ENCODE measurements at regions not wholly inside any gene's neighbourhood (a gene's known extent, or its start where the extent isn't known, plus 50 kb on each side); places are given as distances from the start of the nearest gene placed in this dataset.
"Not testable (repeated sequence)": the region's sequence is repeated elsewhere in the genome, so short reads cannot be mapped to it uniquely, and the experiment has no call there.

DNA sequence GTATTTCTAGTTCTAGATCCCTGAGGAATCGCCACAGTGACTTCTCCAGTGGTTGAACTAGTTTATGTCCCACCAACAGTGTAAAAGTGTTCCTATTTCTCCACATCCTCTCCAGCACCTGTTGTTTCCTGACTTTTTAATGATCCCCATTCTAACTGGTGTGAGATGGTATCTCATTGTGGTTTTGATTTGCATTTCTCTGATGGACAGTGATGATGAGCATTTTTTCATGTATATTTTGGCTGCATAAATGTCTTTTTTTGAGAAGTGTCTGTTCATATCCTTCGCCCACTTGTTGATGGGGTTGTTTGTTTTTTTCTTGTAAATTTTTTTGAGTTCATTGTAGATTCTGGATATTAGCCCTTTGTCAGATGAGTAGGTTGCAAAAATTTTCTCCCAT lies 223.2 kb upstream of the MINDY3 start:
- DNase-seq (ENCODE audit: low spot score); in situ Hi-C loops (cut with HindIII; ENCODE audit: low sequenced_read_pairs): not testable (repeated sequence)

GRCh38 chr10:16105082-16105481 lies 244.8 kb upstream of the MINDY3 start:
- in situ Hi-C loops (cut with HindIII; ENCODE audit: low sequenced_read_pairs): no loop called here
- DNase-seq (ENCODE audit: low spot score): no peak

- peak; percentile 24 for DNase-seq (ENCODE audit: low spot score)
- in situ Hi-C loops (cut with HindIII; ENCODE audit: low sequenced_read_pairs): no loop called here
Measured at GRCh38 chr10:16116404-16117304, 256.3 kb upstream of the MINDY3 start.

DNA sequence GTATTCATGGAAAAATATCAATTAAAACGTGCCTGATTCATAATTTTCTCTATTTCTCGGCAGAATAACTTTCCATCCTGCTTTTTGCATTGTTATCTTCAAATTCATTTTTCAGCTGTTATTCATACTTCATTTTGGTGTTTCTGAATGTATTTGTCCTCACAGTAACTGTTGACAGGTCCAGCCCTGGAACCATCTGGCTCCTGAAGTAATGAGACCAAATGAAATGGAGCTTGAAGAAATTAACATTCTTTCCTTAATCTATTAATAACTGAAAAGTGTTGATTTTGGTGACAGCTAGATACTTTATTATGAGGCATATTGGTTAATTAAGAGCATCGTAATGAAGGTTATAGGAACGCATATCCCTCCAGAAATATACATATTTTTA lies 257.0 kb upstream of the MINDY3 start:
- peak; percentile 74 for DNase-seq (ENCODE audit: low spot score)
- in situ Hi-C loops (cut with HindIII; ENCODE audit: low sequenced_read_pairs): no loop called here

- no peak for DNase-seq (ENCODE audit: low spot score)
- in situ Hi-C loops (cut with HindIII; ENCODE audit: low sequenced_read_pairs): no loop called here
Measured at GRCh38 chr10:16119445-16119844, 259.1 kb upstream of the MINDY3 start.

DNA sequence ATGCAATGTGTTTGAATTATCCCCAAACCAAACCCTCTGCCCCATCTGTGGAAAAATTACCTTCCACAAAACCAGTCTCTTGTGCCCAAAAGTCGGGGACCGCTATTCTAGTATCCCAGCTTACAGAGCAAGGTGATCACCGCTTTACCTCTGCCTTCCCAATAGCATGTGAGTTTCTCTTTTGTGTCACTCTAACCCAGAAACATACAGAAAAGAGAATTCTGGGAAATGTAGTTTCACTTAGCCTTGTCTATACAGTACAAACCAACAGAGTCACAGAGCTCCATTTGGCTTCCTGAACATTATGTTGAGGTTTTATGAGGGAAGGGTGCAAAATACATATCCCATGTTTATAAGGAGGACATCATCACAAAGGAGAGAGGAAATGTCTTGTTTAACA lies 260.3 kb upstream of the MINDY3 start:
- in situ Hi-C loops (cut with HindIII; ENCODE audit: low sequenced_read_pairs): no loop called here
- DNase-seq (ENCODE audit: low spot score): no peak

- DNase-seq (ENCODE audit: low spot score): no peak
- in situ Hi-C loops (cut with HindIII; ENCODE audit: low sequenced_read_pairs): no loop called here
Measured at GRCh38 chr10:16141499-16141898, 281.2 kb upstream of the MINDY3 start.

- DNase-seq (ENCODE audit: low spot score): no peak
- in situ Hi-C loops (cut with HindIII; ENCODE audit: low sequenced_read_pairs): no loop called here
Measured at GRCh38 chr10:16146993-16147392, 286.7 kb upstream of the MINDY3 start.

GRCh38 chr10:16155834-16156233 lies 281.0 kb upstream of the PTER start:
- in situ Hi-C loops (cut with HindIII; ENCODE audit: low sequenced_read_pairs): no loop called here
- DNase-seq (ENCODE audit: low spot score): peak; percentile 29

- DNase-seq (ENCODE audit: low spot score): no peak
- in situ Hi-C loops (cut with HindIII; ENCODE audit: low sequenced_read_pairs): no loop called here
Measured at GRCh38 chr10:16156681-16157080, 280.1 kb upstream of the PTER start.

GRCh38 chr10:16165067-16165466 lies 271.7 kb upstream of the PTER start:
- in situ Hi-C loops (cut with HindIII; ENCODE audit: low sequenced_read_pairs); DNase-seq (ENCODE audit: low spot score): not testable (repeated sequence)

- in situ Hi-C loops (cut with HindIII; ENCODE audit: low sequenced_read_pairs): no loop called here
- peak; percentile 24 for DNase-seq (ENCODE audit: low spot score)
Measured at GRCh38 chr10:16182144-16182543, 254.7 kb upstream of the PTER start.

GRCh38 chr10:16182688-16183087 lies 254.1 kb upstream of the PTER start:
- in situ Hi-C loops (cut with HindIII; ENCODE audit: low sequenced_read_pairs): no loop called here
- DNase-seq (ENCODE audit: low spot score): no peak

DNA sequence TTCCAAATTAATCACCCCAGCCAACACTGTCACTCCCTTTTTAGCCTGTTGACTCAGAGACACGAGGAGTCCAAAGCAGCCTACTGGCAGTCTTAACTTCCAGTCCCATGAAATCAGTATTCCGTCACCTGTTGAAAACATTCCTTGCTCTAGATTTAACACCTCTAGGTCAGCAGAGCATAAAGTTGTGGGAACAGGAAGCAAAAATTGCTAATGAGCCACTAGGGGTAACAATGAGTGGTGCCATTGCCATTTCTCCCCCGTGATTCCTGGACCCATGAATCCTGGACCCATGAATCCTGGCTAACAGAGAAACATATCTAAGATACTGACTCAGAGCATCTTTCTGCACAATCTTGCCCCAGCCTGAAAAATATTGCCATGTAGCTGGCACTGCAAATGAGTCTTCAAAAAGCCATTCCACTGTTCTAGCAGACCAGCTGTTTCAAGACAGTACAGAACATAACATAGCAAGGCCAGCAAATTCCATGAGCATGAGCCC lies 252.7 kb upstream of the PTER start:
- in situ Hi-C loops (cut with HindIII; ENCODE audit: low sequenced_read_pairs): no loop called here
- no peak for DNase-seq (ENCODE audit: low spot score)

GRCh38 chr10:16184906-16185305 lies 251.9 kb upstream of the PTER start:
- in situ Hi-C loops (cut with HindIII; ENCODE audit: low sequenced_read_pairs): no loop called here
- DNase-seq (ENCODE audit: low spot score): no peak

GRCh38 chr10:16186564-16186963 lies 250.2 kb upstream of the PTER start:
- in situ Hi-C loops (cut with HindIII; ENCODE audit: low sequenced_read_pairs): no loop called here
- no peak for DNase-seq (ENCODE audit: low spot score)

GRCh38 chr10:16187161-16187560 lies 249.6 kb upstream of the PTER start:
- in situ Hi-C loops (cut with HindIII; ENCODE audit: low sequenced_read_pairs): no loop called here

GRCh38 chr10:16192337-16192736 lies 244.5 kb upstream of the PTER start:
- no peak for DNase-seq (ENCODE audit: low spot score)
- in situ Hi-C loops (cut with HindIII; ENCODE audit: low sequenced_read_pairs): no loop called here

More at GRCh38 chr10:16187161-16187560, 249.6 kb upstream of the PTER start:
- DNase-seq (ENCODE audit: low spot score): no peak

DNA sequence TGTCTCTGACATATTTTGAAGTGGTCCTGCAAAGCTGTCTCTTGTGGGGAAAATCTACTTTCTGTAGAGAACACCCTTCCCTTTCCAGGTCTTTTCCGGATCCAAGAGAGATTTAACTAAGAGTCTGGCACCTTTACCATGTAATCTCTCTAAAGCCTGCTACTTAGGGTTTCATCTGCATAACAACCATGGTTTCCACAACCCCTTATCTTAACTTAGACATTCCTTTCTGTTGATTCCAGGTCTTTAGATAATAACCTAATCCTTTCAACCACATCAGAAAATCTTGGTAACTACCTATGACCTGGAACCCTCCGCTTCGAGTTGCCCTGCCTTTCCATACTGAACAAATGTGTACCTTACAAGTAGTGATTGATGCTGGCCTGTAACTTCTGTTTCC lies 243.6 kb upstream of the PTER start:
- in situ Hi-C loops (cut with HindIII; ENCODE audit: low sequenced_read_pairs): no loop called here
- DNase-seq (ENCODE audit: low spot score): no peak

DNA sequence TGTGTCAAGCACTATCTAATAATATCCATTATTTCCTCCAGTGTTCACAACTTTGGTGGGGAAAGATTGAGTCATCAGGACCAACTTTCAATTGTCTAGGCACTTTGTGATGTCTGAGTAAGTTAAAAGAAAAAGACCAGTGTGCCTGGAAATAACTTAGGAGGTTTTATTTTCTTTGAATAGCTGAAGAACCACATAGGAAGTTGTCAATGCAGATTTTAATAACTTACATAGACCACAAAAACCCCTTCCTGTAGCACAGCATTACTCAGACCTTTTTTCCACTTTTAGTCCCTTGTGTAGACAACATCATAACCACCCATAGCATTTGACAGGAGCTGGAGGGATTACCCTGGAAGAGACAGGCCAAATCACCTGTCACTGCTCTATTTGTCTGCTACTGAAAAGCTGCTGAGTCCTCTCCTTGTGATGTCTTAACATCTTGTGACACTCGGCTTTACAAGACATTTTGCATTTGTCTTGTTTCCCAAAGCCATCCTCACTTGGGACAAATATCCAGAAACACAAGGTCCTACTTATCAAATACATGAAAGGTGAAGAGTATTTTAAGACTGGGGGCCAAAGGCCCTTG lies 241.5 kb upstream of the PTER start:
- in situ Hi-C loops (cut with HindIII; ENCODE audit: low sequenced_read_pairs): no loop called here
- no peak for DNase-seq (ENCODE audit: low spot score)

- no peak for DNase-seq (ENCODE audit: low spot score)
- in situ Hi-C loops (cut with HindIII; ENCODE audit: low sequenced_read_pairs): no loop called here
Measured at GRCh38 chr10:16195894-16196293, 240.9 kb upstream of the PTER start.

Measured in G401 (cell line).